ENCODE measurements at regions not wholly inside any gene's neighbourhood (a gene's known extent, or its start where the extent isn't known, plus 50 kb on each side); places are given as distances from the start of the nearest gene placed in this dataset.

- DNase-seq (ENCODE audit: low read depth): no peak
- H3K4me3 ChIP-seq (ENCODE audit: low read depth, low read length): no peak overlapping the region
Measured at GRCh38 chr11:127105593-127106541, 105.3 kb upstream of the KIRREL3 start.

GRCh38 chr11:127103586-127104388 is 103.2 kb upstream of the KIRREL3 start:
- H3K4me3 ChIP-seq (ENCODE audit: low read depth, low read length): no peak overlapping the region
- DNase-seq (ENCODE audit: low read depth): no peak

GRCh38 chr11:127098684-127099083 is 98.1 kb upstream of the KIRREL3 start:
- no peak for DNase-seq (ENCODE audit: low read depth)
- no peak overlapping the region for H3K4me3 ChIP-seq (ENCODE audit: low read depth, low read length)

GRCh38 chr11:127080735-127081134 is 80.2 kb upstream of the KIRREL3 start:
- H3K4me3 ChIP-seq (ENCODE audit: low read depth, low read length): no peak overlapping the region
- DNase-seq (ENCODE audit: low read depth): no peak

GRCh38 chr11:127075758-127076157 is 75.2 kb upstream of the KIRREL3 start:
- DNase-seq (ENCODE audit: low read depth): no peak
- no peak overlapping the region for H3K4me3 ChIP-seq (ENCODE audit: low read depth, low read length)

GRCh38 chr11:127074151-127074761 is 73.7 kb upstream of the KIRREL3 start:
- no peak overlapping the region for H3K4me3 ChIP-seq (ENCODE audit: low read depth, low read length)
- DNase-seq (ENCODE audit: low read depth): peak; percentile 36

GRCh38 chr11:127073621-127074020 is 73.1 kb upstream of the KIRREL3 start:
- no peak overlapping the region for H3K4me3 ChIP-seq (ENCODE audit: low read depth, low read length)
- no peak for DNase-seq (ENCODE audit: low read depth)

GRCh38 chr11:127071606-127072005 is 71.0 kb upstream of the KIRREL3 start:
- no peak for DNase-seq (ENCODE audit: low read depth)
- no peak overlapping the region for H3K4me3 ChIP-seq (ENCODE audit: low read depth, low read length)

GRCh38 chr11:127070808-127071207 is 70.2 kb upstream of the KIRREL3 start:
- no peak overlapping the region for H3K4me3 ChIP-seq (ENCODE audit: low read depth, low read length)
- DNase-seq (ENCODE audit: low read depth): no peak

- H3K4me3 ChIP-seq (ENCODE audit: low read depth, low read length): no peak overlapping the region
- no peak for DNase-seq (ENCODE audit: low read depth)
Measured at GRCh38 chr11:127066401-127067090, 66.0 kb upstream of the KIRREL3 start.

GRCh38 chr11:127063241-127063640 is 62.7 kb upstream of the KIRREL3 start:
- no peak overlapping the region for H3K4me3 ChIP-seq (ENCODE audit: low read depth, low read length)
- DNase-seq (ENCODE audit: low read depth): no peak

- DNase-seq (ENCODE audit: low read depth): no peak
- H3K4me3 ChIP-seq (ENCODE audit: low read depth, low read length): no peak overlapping the region
Measured at GRCh38 chr11:127061947-127062346, 61.4 kb upstream of the KIRREL3 start.

GRCh38 chr11:127059750-127060149 is 59.2 kb upstream of the KIRREL3 start:
- no peak overlapping the region for H3K4me3 ChIP-seq (ENCODE audit: low read depth, low read length)
- DNase-seq (ENCODE audit: low read depth): no peak

GRCh38 chr11:127059286-127059685 is 58.7 kb upstream of the KIRREL3 start:
- DNase-seq (ENCODE audit: low read depth): no peak
- no peak overlapping the region for H3K4me3 ChIP-seq (ENCODE audit: low read depth, low read length)

GRCh38 chr11:127058524-127058923 is 58.0 kb upstream of the KIRREL3 start:
- no peak for DNase-seq (ENCODE audit: low read depth)
- H3K4me3 ChIP-seq (ENCODE audit: low read depth, low read length): no peak overlapping the region

- no peak for DNase-seq (ENCODE audit: low read depth)
- H3K4me3 ChIP-seq (ENCODE audit: low read depth, low read length): no peak overlapping the region
Measured at GRCh38 chr11:127057126-127057525, 56.6 kb upstream of the KIRREL3 start.

- DNase-seq (ENCODE audit: low read depth): no peak
- H3K4me3 ChIP-seq (ENCODE audit: low read depth, low read length): no peak overlapping the region
Measured at GRCh38 chr11:127056338-127056971, 55.9 kb upstream of the KIRREL3 start.

GRCh38 chr11:127055236-127055635 is 54.7 kb upstream of the KIRREL3 start:
- H3K4me3 ChIP-seq (ENCODE audit: low read depth, low read length): no peak overlapping the region
- no peak for DNase-seq (ENCODE audit: low read depth)

GRCh38 chr11:127054153-127054552 is 53.6 kb upstream of the KIRREL3 start:
- no peak overlapping the region for H3K4me3 ChIP-seq (ENCODE audit: low read depth, low read length)
- DNase-seq (ENCODE audit: low read depth): no peak

Data from skeletal muscle cell (primary cell).